Breast epithelium (tissue), 4 donors: ENCODE measurements at regions not wholly inside any gene's neighbourhood (a gene's known extent, or its start where the extent isn't known, plus 50 kb on each side); places are given as distances from the start of the nearest gene placed in this dataset.

ENCODE experiments used
- DNase-seq, 2 donors: peaks; one replicate each; pipeline ENCODE4 v3.0.0-alpha.2; 2019; ENCODE audit warnings: low spot score in 2 of 2
- H3K27ac ChIP-seq, 2 donors: fragments of 200-600 bp; sonication (generic) in 1 of 2; one replicate each; pipeline ENCODE4 v1.5.1; 2016 to 2019; ENCODE audit warnings: mild to moderate bottlenecking in 1 of 2
- H3K27me3 ChIP-seq, 2 donors: fragments of 200-600 bp; sonication (generic) in 1 of 2; one replicate each; pipeline versions ENCODE4 v1.5.1 to v1.6.0; 2017 to 2019; ENCODE audit warnings: control low read depth in 1 of 2, mild to moderate bottlenecking in 1 of 2
- H3K36me3 ChIP-seq: fragments of 200-600 bp; one replicate; pipeline ENCODE4 v1.5.1; 2019
- H3K4me1 ChIP-seq, 2 donors: fragments of 200-600 bp; sonication (generic); one replicate each; pipeline ENCODE4 v1.5.1; 2016 to 2019; ENCODE audit warnings: control low read depth in 1 of 2
- H3K4me3 ChIP-seq, 3 donors: fragments of 200-600 bp; sonication (generic); 1 replicate in 2 of 3; 2 replicates in 1 of 3; pipeline ENCODE4 v1.5.1; 2016 to 2019; ENCODE audit warnings: mild to moderate bottlenecking in 3 of 3, moderate library complexity in 2 of 3
- H3K9me3 ChIP-seq, 2 donors: fragments of 200-600 bp; sonication (generic) in 1 of 2; one replicate each; pipeline ENCODE4 v1.5.1; 2016 to 2019; ENCODE audit warnings: control low read depth in 1 of 2
- POLR2A ChIP-seq: fragments of 450-650 bp; IDR thresholded peaks from one replicate; pipeline ENCODE4 v1.6.1; 2016; ENCODE audit warnings: antibody characterized with exemption, mild to moderate bottlenecking, moderate library complexity
- POLR2AphosphoS5 ChIP-seq, 3 donors: sonication (generic); formaldehyde crosslinking; IDR thresholded peaks; one replicate each; pipeline ENCODE4 v1.6.1; 2017; ENCODE audit warnings: antibody characterized with exemption in 3 of 3
- intact Hi-C: fragments of 100-400 bp; cut with DNase I; formaldehyde crosslinking; loops from one replicate; pipeline ENCODE4 v1.15.1; 2023; ENCODE audit warnings: low total_unique reads
- TF ChIP-seq, protein P1 (sequence below), 3 donors: fragments of 450-650 bp; IDR thresholded peaks; one replicate each; pipeline ENCODE4 v1.5.1; 2016 to 2017; ENCODE audit warnings: antibody characterized with exemption in 3 of 3, mild to moderate bottlenecking in 3 of 3, moderate library complexity in 3 of 3

DNA sequence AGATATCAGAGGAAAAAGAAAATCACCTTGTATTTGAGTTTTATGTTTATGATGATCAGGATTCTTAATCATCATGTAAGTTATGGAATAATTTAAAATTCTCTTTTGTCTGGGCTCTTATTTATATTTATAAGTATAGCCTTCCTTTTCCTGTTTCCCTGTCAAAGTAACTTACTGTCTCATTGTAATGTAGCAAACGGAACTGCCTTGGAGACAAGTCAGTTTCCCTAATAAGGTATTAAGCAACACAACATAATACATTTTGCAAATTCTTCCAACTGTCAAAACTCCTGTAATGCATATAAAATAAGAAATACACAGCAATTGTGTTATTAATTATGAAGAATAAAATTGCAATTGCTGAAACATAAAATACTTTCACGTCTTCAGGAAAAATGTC is 463.2 kb downstream of the MAT2B start:
- TF ChIP-seq POLR2A (no peak), POLR2AphosphoS5 (IDR thresholded peaks at IDR 0.05) (no peak)
- TF ChIP-seq, protein P1, sequence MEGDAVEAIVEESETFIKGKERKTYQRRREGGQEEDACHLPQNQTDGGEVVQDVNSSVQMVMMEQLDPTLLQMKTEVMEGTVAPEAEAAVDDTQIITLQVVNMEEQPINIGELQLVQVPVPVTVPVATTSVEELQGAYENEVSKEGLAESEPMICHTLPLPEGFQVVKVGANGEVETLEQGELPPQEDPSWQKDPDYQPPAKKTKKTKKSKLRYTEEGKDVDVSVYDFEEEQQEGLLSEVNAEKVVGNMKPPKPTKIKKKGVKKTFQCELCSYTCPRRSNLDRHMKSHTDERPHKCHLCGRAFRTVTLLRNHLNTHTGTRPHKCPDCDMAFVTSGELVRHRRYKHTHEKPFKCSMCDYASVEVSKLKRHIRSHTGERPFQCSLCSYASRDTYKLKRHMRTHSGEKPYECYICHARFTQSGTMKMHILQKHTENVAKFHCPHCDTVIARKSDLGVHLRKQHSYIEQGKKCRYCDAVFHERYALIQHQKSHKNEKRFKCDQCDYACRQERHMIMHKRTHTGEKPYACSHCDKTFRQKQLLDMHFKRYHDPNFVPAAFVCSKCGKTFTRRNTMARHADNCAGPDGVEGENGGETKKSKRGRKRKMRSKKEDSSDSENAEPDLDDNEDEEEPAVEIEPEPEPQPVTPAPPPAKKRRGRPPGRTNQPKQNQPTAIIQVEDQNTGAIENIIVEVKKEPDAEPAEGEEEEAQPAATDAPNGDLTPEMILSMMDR (IDR thresholded peaks at IDR 0.05), result no peak
- Histone ChIP-seq H3K36me3 (no peaks in the 10 kb centered on the region), H3K4me3 (no peak overlapping the region), H3K27me3 (no peaks in the 10 kb centered on the region), H3K4me1 (no peaks in the 10 kb centered on the region), H3K27ac (no peak overlapping the region), H3K9me3 (no peaks in the 10 kb centered on the region)
- intact Hi-C loops, result no loop called here
- DNase-seq, result no peak

DNA sequence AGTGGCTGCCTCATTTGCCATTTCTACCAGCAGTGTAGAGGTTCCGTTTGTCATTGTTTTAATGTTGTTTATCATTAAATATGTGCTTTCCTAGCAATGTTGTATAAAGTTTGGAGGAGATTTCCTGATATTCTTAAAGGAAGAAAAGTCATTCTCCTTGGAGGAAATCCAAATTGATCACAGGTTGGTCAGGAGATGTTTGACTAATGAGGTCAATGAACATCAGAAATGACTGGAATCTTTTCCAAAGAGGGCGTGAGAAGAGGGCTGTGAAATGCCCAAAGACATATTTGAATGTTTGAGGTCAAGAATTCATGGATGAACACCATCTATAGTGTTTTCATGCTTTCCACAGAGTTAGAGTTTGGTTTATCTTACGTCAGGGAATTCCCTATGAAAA is 471.3 kb downstream of the MAT2B start:
- no peaks in the 10 kb centered on the region for H3K27me3 ChIP-seq
- intact Hi-C loops, result no loop called here
- no peaks in the 10 kb centered on the region for H3K36me3 ChIP-seq
- no peak overlapping the region for H3K27ac ChIP-seq
- H3K9me3 ChIP-seq, result no peaks in the 10 kb centered on the region
- DNase-seq, result no peak
- TF ChIP-seq, protein P1 (IDR thresholded peaks at IDR 0.05), result no peak
- TF ChIP-seq POLR2AphosphoS5 (IDR thresholded peaks at IDR 0.05) (no peak), POLR2A (no peak)
- no peak overlapping the region for H3K4me3 ChIP-seq
- no peaks in the 10 kb centered on the region for H3K4me1 ChIP-seq

DNA sequence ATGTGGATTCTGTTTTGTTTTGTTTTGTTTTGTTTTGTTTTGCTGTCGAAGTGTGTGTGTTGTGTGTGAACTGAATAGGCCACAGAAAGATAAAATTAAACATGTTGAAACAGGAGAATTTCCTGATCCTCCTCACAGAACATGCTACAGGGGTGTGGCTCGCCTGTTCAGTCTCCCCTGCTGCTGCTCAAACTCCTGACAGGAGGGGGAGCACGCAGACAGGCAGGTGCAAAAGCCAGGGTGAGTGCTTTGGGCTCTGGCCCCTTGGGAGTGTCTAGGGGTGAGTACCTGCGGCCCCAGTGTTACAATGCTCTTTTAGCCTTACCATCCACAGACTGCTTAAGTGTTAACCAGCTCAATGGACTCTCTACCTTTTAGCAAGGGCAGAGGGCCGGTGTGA is 473.5 kb downstream of the MAT2B start:
- intact Hi-C loops, result no loop called here
- no peaks in the 10 kb centered on the region for H3K36me3 ChIP-seq
- H3K4me3 ChIP-seq, result no peak overlapping the region
- H3K9me3 ChIP-seq, result no peaks in the 10 kb centered on the region
- no peaks in the 10 kb centered on the region for H3K4me1 ChIP-seq
- no peak for DNase-seq
- H3K27ac ChIP-seq, result no peak overlapping the region
- TF ChIP-seq, protein P1 (IDR thresholded peaks at IDR 0.05), result no peak
- TF ChIP-seq POLR2A, result no peak
- TF ChIP-seq POLR2AphosphoS5 (IDR thresholded peaks at IDR 0.05), result no peak
- H3K27me3 ChIP-seq, result no peaks in the 10 kb centered on the region

DNA sequence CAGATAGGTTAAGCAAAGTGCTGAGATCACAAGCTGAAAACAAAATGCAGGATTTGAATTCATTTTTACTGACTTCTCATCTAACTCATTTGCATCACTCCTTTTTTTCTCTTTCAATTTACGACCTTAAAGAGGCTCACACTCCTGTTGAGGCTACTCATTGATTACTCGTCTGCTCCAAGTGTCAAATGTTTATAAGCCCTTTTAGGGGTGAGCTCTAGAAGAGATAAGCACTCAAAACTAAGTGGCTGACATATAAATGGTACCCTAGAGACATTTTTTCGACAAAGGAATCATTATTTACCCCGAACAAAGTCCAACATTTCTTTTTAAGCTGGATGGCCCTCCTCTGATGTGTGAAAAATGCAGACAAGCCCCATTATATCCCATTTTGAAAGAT is 483.1 kb downstream of the MAT2B start:
- no peak overlapping the region for H3K27ac ChIP-seq
- no peak for DNase-seq
- no peaks in the 10 kb centered on the region for H3K9me3 ChIP-seq
- no peaks in the 10 kb centered on the region for H3K36me3 ChIP-seq
- no peaks in the 10 kb centered on the region for H3K27me3 ChIP-seq
- TF ChIP-seq POLR2A (no peak), POLR2AphosphoS5 (IDR thresholded peaks at IDR 0.05) (no peak)
- TF ChIP-seq, protein P1 (IDR thresholded peaks at IDR 0.05), result no peak
- no peak overlapping the region for H3K4me3 ChIP-seq
- intact Hi-C loops, result no loop called here
- no peaks in the 10 kb centered on the region for H3K4me1 ChIP-seq

DNA sequence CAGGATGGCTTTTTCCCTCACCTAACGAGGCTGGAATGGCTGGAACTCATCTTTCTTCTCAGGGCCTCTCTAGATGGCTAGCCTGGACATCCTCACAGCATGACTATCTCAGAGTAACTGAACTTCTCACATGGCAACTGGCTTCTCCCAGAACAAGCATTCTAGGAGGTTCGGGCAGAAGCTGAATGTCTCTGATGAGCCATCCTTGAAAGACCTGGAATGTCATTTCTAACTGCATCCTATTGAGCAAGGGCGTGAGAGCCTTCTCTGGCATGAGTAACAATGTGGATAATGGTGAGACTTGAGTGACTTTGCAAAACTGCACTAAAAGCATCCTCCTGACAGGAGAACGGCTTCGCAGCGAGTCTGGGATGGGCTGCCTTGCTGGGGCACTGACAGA is 487.7 kb downstream of the MAT2B start:
- H3K9me3 ChIP-seq, result no peaks in the 10 kb centered on the region
- intact Hi-C loops, result no loop called here
- H3K4me3 ChIP-seq, result no peak overlapping the region
- TF ChIP-seq POLR2A, result no peak
- TF ChIP-seq POLR2AphosphoS5 (IDR thresholded peaks at IDR 0.05), result no peak
- TF ChIP-seq, protein P1 (IDR thresholded peaks at IDR 0.05), result no peak
- no peaks in the 10 kb centered on the region for H3K36me3 ChIP-seq
- no peaks in the 10 kb centered on the region for H3K4me1 ChIP-seq
- H3K27me3 ChIP-seq, result no peaks in the 10 kb centered on the region
- DNase-seq, result no peak
- H3K27ac ChIP-seq, result no peak overlapping the region
